ENCODE measurements at regions not wholly inside any gene's neighbourhood (a gene's known extent, or its start where the extent isn't known, plus 50 kb on each side); places are given as distances from the start of the nearest gene placed in this dataset.
"Not testable (repeated sequence)": the region's sequence is repeated elsewhere in the genome, so short reads cannot be mapped to it uniquely, and the experiment has no call there.

GRCh38 chr1:14347186-14347585 is 251.3 kb upstream of the KAZN start:
- DNase-seq (ENCODE audit: low read depth) = no peak

- DNase-seq (ENCODE audit: low read depth) = no peak
These were observed 250.7 kb upstream of the KAZN start for GRCh38 chr1:14347776-14348175.

- DNase-seq (ENCODE audit: low read depth) = peak; percentile 55
These were observed 248.3 kb upstream of the KAZN start for GRCh38 chr1:14350197-14350596.

GRCh38 chr1:14352897-14353296 is 245.6 kb upstream of the KAZN start:
- no peak for DNase-seq (ENCODE audit: low read depth)

- DNase-seq (ENCODE audit: low read depth) = not testable (repeated sequence)
These were observed 237.5 kb upstream of the KAZN start for GRCh38 chr1:14361005-14361404.

GRCh38 chr1:14362331-14362730 is 236.2 kb upstream of the KAZN start:
- no peak for DNase-seq (ENCODE audit: low read depth)

- DNase-seq (ENCODE audit: low read depth) = no peak
These were observed 235.4 kb upstream of the KAZN start for GRCh38 chr1:14363036-14363590.

GRCh38 chr1:14363707-14364413 is 234.6 kb upstream of the KAZN start:
- no peak for DNase-seq (ENCODE audit: low read depth)

GRCh38 chr1:14365301-14365988 is 233.0 kb upstream of the KAZN start:
- no peak for DNase-seq (ENCODE audit: low read depth)

GRCh38 chr1:14366091-14367018 is 232.1 kb upstream of the KAZN start:
- DNase-seq (ENCODE audit: low read depth) = no peak

- DNase-seq (ENCODE audit: low read depth) = no peak
These were observed 231.0 kb upstream of the KAZN start for GRCh38 chr1:14367451-14367850.

- DNase-seq (ENCODE audit: low read depth) = no peak
These were observed 228.8 kb upstream of the KAZN start for GRCh38 chr1:14369526-14370213.

GRCh38 chr1:14371771-14372497 is 226.6 kb upstream of the KAZN start:
- DNase-seq (ENCODE audit: low read depth) = no peak

GRCh38 chr1:14372526-14372925 is 226.0 kb upstream of the KAZN start:
- no peak for DNase-seq (ENCODE audit: low read depth)

- DNase-seq (ENCODE audit: low read depth) = no peak
These were observed 225.3 kb upstream of the KAZN start for GRCh38 chr1:14373081-14373758.

- DNase-seq (ENCODE audit: low read depth) = no peak
These were observed 223.3 kb upstream of the KAZN start for GRCh38 chr1:14375226-14375625.

GRCh38 chr1:14377386-14377785 is 221.1 kb upstream of the KAZN start:
- DNase-seq (ENCODE audit: low read depth) = no peak

- DNase-seq (ENCODE audit: low read depth) = no peak
These were observed 218.1 kb upstream of the KAZN start for GRCh38 chr1:14380408-14380807.

- DNase-seq (ENCODE audit: low read depth) = no peak
These were observed 207.7 kb upstream of the KAZN start for GRCh38 chr1:14390816-14391215.

GRCh38 chr1:14392161-14392858 is 206.2 kb upstream of the KAZN start:
- no peak for DNase-seq (ENCODE audit: low read depth)

All from GM04503 (cell line).